ENCODE measurements at regions not wholly inside any gene's neighbourhood (a gene's known extent, or its start where the extent isn't known, plus 50 kb on each side); places are given as distances from the start of the nearest gene placed in this dataset.

DNA sequence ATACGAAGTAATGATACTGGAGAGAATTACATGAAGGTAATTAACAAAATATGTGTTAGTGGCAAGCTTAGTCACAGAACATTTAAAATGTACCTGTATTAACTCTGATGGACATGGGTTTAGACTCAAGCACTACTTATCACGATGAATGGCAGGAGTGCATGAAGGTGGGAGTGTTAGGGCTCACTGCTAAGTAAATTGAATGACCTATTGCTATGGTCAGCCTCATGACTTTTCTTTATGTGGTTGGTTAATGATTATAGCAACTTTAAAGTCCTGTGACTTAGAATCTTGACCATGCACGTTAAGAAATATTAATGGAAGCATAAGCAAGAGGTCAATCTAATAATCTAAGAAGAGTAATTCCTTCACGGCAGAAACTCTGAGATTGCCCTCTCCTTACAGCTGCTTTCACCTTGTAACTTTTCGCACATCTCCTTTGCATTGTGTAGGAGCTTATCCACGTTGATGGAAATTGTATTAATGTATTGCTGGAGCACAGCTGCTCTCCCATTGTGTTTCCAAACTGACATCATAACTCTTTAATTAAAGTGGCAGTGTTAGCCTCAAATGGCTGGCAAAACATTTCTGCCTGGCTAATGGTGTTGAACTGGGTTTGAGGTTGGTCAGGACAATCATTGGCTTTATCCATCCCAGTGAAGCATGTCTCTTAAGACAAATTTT lies 114.5 kb downstream of the RXFP2 start:
- peaks cover 54% of the 10 kb centered on the region for H3K27me3 Mint-ChIP-seq (ENCODE audit: unreplicated experiment)
- DNase-seq (ENCODE audit: extremely low spot score, unreplicated experiment), result no peak
- no peaks in the 10 kb centered on the region for H3K4me1 Mint-ChIP-seq (ENCODE audit: unreplicated experiment)
- no peak overlapping the region for H3K27ac Mint-ChIP-seq (ENCODE audit: unreplicated experiment)
- TF ChIP-seq, protein P1, sequence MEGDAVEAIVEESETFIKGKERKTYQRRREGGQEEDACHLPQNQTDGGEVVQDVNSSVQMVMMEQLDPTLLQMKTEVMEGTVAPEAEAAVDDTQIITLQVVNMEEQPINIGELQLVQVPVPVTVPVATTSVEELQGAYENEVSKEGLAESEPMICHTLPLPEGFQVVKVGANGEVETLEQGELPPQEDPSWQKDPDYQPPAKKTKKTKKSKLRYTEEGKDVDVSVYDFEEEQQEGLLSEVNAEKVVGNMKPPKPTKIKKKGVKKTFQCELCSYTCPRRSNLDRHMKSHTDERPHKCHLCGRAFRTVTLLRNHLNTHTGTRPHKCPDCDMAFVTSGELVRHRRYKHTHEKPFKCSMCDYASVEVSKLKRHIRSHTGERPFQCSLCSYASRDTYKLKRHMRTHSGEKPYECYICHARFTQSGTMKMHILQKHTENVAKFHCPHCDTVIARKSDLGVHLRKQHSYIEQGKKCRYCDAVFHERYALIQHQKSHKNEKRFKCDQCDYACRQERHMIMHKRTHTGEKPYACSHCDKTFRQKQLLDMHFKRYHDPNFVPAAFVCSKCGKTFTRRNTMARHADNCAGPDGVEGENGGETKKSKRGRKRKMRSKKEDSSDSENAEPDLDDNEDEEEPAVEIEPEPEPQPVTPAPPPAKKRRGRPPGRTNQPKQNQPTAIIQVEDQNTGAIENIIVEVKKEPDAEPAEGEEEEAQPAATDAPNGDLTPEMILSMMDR (IDR thresholded peaks at IDR 0.05), result no peak
- no peaks in the 10 kb centered on the region for H3K36me3 Mint-ChIP-seq (ENCODE audit: unreplicated experiment)
- H3K4me3 Mint-ChIP-seq (ENCODE audit: unreplicated experiment), result no peak overlapping the region
- no peaks in the 10 kb centered on the region for H3K9me3 Mint-ChIP-seq (ENCODE audit: unreplicated experiment)

DNA sequence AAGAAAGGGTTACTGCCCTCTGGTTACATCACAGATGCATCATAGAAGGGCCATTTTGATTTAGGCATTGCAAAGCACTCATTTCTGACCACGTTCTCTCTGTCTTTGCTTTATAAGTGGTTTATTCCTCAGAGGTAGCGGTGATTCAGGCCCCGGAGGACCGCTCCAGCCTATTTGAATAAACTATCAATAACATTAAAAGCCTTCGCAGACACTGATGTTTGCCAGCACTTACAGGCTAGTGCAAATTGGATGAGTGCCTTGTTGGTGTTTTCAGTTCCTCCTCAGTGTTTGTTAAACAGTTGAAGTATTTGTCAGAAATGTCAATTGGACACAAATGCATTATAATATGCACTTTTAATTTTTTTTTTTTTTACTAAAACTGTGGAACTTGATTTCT lies 120.2 kb downstream of the RXFP2 start:
- H3K4me1 Mint-ChIP-seq (ENCODE audit: unreplicated experiment), result no peaks in the 10 kb centered on the region
- H3K4me3 Mint-ChIP-seq (ENCODE audit: unreplicated experiment), result no peak overlapping the region

DNA sequence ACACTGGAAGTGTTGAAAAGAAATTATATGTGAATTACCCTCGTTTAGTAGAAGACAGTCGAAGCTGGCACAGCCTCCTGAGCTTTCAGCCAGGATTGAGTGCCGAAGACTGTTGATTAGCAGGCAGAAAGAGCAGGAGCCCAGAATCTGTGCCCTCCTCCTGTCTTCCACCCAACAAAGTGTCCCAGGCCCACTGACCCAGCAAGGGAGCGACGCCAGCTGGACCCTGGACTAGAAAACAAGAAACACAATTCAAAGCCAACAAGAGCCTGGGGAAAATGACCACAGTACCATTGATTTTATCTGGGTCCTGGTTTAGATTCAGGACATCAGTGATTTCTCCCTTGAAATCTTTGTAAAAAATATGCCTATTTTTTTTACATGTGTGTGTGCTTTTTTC lies 120.7 kb downstream of the RXFP2 start:
- TF ChIP-seq, protein P1 (IDR thresholded peaks at IDR 0.05), result no peak

More for the DNA sequence above, 120.2 kb downstream of the RXFP2 start:
- no peaks in the 10 kb centered on the region for H3K9me3 Mint-ChIP-seq (ENCODE audit: unreplicated experiment)
- H3K36me3 Mint-ChIP-seq (ENCODE audit: unreplicated experiment), result no peaks in the 10 kb centered on the region
- H3K27ac Mint-ChIP-seq (ENCODE audit: unreplicated experiment), result no peak overlapping the region
- peaks cover 53% of the 10 kb centered on the region for H3K27me3 Mint-ChIP-seq (ENCODE audit: unreplicated experiment)
- DNase-seq (ENCODE audit: extremely low spot score, unreplicated experiment), result no peak
- TF ChIP-seq, protein P1 (IDR thresholded peaks at IDR 0.05), result no peak

DNA sequence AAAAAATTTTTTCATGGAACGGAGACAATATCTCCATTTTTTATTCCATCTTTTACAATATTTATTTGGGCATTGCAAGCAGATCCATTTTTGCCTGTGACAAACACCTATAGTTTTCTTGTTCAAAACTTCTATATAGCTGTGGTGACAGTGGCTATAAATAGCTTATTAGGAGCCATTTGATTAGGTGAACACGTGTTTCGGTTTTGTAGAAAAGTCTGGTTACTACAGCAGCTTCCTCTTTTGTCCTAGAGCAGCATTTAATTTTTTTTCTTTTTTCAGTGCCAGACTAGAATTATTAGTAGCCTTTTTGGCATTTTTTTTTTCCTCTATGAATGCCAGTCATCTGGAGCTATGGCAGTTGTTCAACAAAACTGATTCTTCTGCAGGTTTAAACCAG lies 123.5 kb downstream of the RXFP2 start:
- H3K4me1 Mint-ChIP-seq (ENCODE audit: unreplicated experiment), result no peaks in the 10 kb centered on the region
- H3K9me3 Mint-ChIP-seq (ENCODE audit: unreplicated experiment), result no peaks in the 10 kb centered on the region
- no peaks in the 10 kb centered on the region for H3K36me3 Mint-ChIP-seq (ENCODE audit: unreplicated experiment)
- peaks cover 38% of the 10 kb centered on the region for H3K27me3 Mint-ChIP-seq (ENCODE audit: unreplicated experiment)
- TF ChIP-seq, protein P1 (IDR thresholded peaks at IDR 0.05), result no peak
- H3K4me3 Mint-ChIP-seq (ENCODE audit: unreplicated experiment), result no peak overlapping the region
- no peak for DNase-seq (ENCODE audit: extremely low spot score, unreplicated experiment)
- H3K27ac Mint-ChIP-seq (ENCODE audit: unreplicated experiment), result no peak overlapping the region

More for the DNA sequence above, 120.7 kb downstream of the RXFP2 start:
- no peaks in the 10 kb centered on the region for H3K36me3 Mint-ChIP-seq (ENCODE audit: unreplicated experiment)
- H3K27ac Mint-ChIP-seq (ENCODE audit: unreplicated experiment), result no peak overlapping the region
- H3K4me3 Mint-ChIP-seq (ENCODE audit: unreplicated experiment), result no peak overlapping the region
- H3K9me3 Mint-ChIP-seq (ENCODE audit: unreplicated experiment), result no peaks in the 10 kb centered on the region
- peaks cover 51% of the 10 kb centered on the region for H3K27me3 Mint-ChIP-seq (ENCODE audit: unreplicated experiment)
- H3K4me1 Mint-ChIP-seq (ENCODE audit: unreplicated experiment), result no peaks in the 10 kb centered on the region
- no peak for DNase-seq (ENCODE audit: extremely low spot score, unreplicated experiment)

DNA sequence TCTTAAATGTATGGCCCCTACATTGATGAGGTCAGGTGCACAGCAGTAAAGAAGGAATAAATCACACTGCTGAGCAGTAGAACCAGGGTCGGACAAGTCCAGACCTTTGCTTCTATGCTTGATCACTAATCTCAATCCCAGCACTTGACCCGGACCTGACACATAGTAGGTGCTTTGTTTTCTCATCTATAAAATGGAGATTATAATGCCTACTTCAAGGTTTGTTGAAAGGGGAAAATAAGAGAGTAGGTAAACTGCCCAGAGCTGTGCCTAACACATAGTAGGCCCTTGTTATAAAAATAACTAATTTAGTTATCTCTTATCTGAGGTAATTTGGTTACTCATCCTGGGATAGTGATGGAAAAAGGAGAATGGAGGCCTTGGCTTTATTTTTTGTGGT lies 125.0 kb downstream of the RXFP2 start:
- no peaks in the 10 kb centered on the region for H3K9me3 Mint-ChIP-seq (ENCODE audit: unreplicated experiment)
- H3K4me3 Mint-ChIP-seq (ENCODE audit: unreplicated experiment), result no peak overlapping the region
- no peaks in the 10 kb centered on the region for H3K4me1 Mint-ChIP-seq (ENCODE audit: unreplicated experiment)
- DNase-seq (ENCODE audit: extremely low spot score, unreplicated experiment), result no peak
- H3K27ac Mint-ChIP-seq (ENCODE audit: unreplicated experiment), result no peak overlapping the region
- TF ChIP-seq, protein P1 (IDR thresholded peaks at IDR 0.05), result no peak
- H3K27me3 Mint-ChIP-seq (ENCODE audit: unreplicated experiment), result peaks cover 30% of the 10 kb centered on the region
- H3K36me3 Mint-ChIP-seq (ENCODE audit: unreplicated experiment), result no peaks in the 10 kb centered on the region

All from osteocyte (in vitro differentiated cells).